Femur (tissue), 1 donor: ENCODE measurements at regions not wholly inside any gene's neighbourhood (a gene's known extent, or its start where the extent isn't known, plus 50 kb on each side); places are given as distances from the start of the nearest gene placed in this dataset.
"Not testable (repeated sequence)": the region's sequence is repeated elsewhere in the genome, so short reads cannot be mapped to it uniquely, and the experiment has no call there.

Experiments
- DNase-seq: peaks from one replicate; pipeline ENCODE4 v3.0.0-alpha.2; 2017

DNA sequence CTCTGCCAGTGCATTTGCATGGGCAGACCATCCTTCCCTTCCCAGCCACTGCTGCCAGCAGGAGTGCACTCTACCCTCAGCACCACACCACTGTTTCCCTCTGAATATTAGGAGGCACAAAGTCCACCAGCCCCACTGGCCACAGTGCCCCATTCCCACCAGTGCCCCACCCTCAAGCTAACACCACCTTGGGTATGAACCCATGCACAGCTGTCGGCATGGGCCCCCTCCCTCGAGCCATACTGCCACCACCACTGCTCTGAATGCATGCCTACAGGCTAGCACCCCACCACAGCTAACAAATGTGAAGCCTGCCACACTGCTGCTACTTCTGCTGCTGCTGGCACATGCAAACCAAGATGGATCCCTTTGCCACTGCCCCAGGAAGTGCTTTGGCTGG, 810.4 kb downstream of the TRAM1L1 start:
- no peak for DNase-seq

- no peak for DNase-seq
Measured at GRCh38 chr4:116272336-116272735, 813.0 kb downstream of the TRAM1L1 start.

DNA sequence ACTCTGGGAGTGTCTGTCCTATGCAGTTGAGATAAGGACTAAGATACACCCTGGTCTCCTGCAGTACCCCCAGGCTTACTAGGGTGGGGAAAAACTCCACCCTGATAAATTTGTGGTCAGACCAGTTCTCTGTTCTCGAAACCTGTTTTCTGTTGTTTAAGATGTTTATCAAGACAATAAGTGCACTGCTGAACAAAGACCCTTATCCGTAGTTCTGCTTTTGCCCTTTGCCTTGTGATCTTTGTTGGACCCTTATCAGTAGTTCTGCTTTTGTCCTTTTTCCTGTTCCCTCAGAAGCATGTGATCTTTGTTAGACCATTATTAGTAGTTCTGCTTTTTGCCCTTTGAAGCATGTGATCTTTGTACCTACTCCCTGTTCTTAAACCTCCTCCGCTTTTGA, 824.4 kb downstream of the TRAM1L1 start:
- not testable (repeated sequence) for DNase-seq

GRCh38 chr4:116244771-116245170, 840.6 kb downstream of the TRAM1L1 start:
- DNase-seq: no peak

DNA sequence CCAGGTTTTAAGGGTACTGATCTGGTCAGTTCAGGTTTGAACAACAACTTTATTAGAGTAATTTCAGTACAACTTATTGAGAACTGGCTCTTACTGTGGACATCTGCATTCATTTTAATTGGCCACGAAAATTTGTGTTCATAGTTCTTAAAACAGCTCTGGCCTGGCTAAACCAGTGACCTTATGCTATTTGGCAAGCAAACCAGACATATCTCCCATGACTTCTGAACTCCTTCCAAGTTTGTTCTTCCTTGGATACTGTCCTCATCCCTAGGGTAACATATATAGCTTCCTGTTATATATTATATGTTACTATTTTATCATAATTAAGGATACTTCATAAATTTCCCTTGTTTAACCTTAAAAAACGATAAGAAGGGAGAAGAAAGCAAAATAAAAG, 841.9 kb downstream of the TRAM1L1 start:
- DNase-seq: no peak

GRCh38 chr4:116233971-116234370, 851.4 kb downstream of the TRAM1L1 start:
- DNase-seq: no peak

DNA sequence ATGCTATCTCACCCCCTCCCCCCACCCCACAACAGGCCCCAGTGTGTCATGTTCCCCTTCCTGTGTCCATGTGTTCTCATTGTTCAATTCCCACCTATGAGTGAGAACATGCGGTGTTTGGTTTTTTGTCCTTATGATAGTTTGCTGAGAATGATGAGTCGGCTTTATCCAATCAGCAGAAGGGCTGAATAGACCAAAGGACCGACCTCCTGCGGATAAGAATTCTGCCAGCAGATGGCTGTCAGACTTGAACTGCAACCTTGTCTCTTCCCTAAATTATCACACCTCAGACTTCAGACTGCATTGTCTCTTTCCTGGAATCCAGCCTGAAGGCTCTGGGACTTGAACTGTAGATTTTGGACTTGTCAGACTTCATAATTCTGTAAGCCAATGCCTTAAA, 853.4 kb downstream of the TRAM1L1 start:
- DNase-seq: not testable (repeated sequence)

GRCh38 chr4:116229420-116229819, 856.0 kb downstream of the TRAM1L1 start:
- no peak for DNase-seq

- DNase-seq: no peak
Measured at GRCh38 chr4:116223040-116223732, 862.2 kb downstream of the TRAM1L1 start.

DNA sequence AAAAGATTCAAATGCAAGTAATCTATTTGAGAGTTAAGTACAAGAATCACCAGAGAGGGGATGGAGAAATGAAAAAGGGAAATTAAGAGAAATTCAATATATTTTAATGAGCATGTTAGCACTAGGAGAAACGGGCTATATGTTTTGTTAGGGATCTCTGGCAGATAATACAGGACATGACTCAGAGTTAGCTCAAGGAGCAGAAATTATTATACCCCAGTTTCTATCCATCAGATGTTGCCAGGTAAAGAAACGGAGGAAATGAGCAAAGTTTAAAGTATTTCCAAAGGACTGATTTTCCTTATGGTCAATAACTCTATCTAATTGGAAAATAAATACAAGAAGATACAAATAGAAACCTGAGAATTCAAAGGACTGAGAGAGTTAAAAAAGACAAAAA, 867.6 kb downstream of the TRAM1L1 start:
- no peak for DNase-seq

DNA sequence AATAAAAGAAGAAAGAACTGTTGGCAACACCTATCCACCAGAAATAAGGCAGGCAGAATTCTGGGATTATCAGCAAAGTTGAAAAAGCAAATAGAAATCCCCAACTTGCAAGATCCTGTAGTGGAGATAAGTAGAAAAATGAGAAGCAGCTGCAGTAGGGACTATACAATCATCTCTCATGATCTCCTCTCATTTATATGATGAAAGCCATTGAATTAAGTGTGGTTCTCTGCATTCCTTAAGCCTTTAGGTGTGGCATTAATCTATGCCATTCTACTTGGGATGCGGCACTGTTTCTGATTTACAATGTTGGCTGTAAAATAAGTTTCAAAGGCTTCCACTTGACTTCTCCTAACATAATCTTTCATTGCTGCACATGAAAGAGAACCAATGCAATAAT, 869.8 kb downstream of the TRAM1L1 start:
- no peak for DNase-seq

DNA sequence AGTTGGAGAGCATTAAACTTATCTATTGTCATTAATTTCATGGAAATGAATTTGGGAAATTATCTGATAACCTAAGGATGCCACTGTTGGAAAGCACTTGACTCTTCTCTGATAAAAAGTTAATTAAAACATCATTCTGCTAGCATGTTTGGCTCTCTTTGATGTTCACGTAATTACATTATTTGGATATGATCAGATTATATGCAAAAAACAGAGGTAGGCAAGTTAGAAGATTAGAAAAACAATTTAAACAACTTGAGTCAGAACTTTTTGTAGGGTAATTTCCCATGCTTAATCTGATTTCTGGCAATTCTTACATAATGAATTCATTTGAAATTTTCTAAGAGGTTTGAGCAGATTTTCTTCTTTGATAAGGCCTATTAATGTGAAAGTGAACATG, 882.9 kb downstream of the TRAM1L1 start:
- DNase-seq: no peak

DNA sequence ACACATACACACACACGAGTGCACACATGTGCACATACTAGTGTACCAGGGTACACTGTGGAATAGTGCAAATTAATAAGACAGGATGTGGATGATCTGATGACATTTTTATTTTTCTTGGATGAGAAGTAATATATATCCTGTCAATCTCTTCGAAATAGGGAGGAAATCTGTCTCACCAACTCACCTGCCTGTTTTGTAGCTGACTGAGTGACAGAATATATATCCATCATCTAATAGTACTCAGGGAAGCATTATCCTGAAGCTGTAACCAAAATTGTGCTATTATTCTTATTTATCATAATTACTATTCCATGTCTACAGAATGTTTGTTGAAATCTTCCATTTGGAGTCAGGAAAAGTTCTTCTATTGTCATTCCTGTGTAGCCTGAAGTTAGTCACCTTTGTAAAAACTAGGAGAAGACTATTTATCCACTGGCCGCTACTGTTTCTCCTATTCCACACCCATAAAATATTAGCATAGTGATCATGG, 888.0 kb downstream of the TRAM1L1 start:
- DNase-seq: no peak

DNA sequence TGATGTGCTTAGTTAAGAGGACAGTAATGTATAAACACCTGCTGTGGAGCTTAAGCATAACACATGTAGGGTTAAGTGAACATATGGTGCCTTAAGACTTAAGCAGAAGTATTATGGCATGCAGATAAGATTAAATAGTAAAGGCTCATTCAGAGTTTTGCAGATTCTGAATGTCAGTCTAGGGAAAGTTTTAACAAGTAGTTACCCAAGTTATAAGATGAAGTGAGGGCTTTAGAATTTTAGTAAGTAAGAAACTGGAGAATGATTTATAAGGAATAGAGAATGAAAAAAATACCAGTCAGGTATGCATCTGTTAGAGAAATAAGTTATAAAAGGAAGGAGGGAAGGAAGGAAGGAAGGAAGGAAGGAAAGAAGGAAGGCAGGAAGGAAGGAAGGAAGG, 902.1 kb downstream of the TRAM1L1 start:
- DNase-seq: no peak

DNA sequence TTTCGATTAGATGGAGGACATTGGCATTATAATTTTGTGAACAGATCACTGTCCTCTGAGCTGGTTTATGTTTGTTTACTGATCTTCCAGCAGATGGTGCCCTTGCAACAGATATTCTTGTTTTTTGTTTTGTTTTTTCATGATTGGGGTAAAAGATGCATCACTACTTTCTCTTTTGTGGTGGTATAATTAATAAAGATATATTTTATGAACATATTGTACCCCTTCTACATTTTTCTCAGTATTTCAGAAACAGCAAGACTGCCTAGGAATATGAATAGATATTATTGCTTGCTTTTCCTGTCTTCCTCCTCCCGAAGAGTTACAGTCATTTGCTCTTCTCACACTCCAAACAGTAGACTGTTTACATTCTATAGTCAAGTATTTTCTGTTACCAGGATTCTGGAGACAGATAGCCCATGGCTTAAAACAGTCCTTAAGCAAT, 905.2 kb downstream of the TRAM1L1 start:
- no peak for DNase-seq

GRCh38 chr4:116151371-116151770, 934.0 kb downstream of the TRAM1L1 start:
- not testable (repeated sequence) for DNase-seq

GRCh38 chr4:116150152-116150551, 935.2 kb downstream of the TRAM1L1 start:
- no peak for DNase-seq

DNA sequence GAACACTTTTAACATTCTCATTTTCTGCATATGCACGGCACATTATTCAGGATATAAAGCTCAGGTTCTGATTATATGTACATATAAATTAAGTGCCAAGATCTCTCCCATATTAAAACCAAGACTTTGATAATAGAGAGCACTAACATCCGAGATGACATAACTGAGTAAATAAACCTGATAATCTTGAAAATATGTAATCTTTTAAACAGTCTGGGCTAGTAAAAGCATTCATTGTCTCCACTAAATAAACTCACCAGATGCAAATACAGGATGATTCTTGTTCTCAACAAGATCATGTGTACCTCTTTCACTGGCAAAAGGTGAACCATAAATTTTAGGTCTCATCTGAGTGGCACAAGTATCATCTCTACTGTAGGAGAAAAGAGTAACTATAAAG, 942.2 kb downstream of the TRAM1L1 start:
- DNase-seq: no peak

GRCh38 chr4:116132946-116133345, 952.4 kb downstream of the TRAM1L1 start:
- no peak for DNase-seq

GRCh38 chr4:116126794-116127193, 958.6 kb downstream of the TRAM1L1 start:
- DNase-seq: no peak

- no peak for DNase-seq
Measured at GRCh38 chr4:116122124-116122523, 963.3 kb downstream of the TRAM1L1 start.

DNA sequence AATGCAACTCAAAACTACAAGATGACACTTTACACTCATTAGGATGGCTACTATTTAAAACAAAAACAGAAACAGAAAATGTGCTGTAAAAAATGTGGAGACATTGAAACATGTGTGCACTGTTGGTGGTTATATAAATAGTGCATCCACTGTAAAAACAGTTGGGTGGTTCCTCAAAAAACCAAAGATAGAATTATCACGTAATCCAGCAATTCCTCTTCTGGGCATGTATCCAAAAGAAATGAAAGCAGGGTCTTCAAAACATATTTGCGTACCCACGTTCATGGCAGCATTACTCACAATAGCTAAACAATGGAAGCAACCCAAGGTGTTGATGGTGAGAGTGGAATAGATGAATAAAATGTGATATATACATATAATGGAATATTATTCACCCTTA, 967.2 kb downstream of the TRAM1L1 start:
- no peak for DNase-seq

- not testable (repeated sequence) for DNase-seq
Measured at GRCh38 chr4:116112861-116113260, 972.5 kb downstream of the TRAM1L1 start.

- DNase-seq: no peak
Measured at GRCh38 chr4:116110713-116111112, 974.7 kb downstream of the TRAM1L1 start.

DNA sequence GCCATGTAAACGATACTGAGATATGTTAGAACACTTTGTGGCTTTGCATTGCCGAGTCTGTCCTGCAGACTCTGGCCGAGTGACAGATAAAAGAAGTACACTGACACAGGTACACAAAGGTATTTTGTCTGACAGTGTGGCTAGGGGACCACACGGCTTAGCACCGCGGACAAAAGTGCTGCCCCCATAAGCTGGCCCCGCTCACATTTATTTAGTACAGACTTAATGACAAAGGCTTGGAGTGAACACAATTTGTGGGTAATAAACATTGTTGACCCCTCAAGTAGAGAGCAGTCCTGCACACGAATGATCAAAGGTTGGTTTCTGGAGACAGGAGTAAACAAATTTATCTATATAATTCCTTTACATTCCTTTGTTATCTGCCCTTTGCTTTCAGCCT, 976.8 kb downstream of the TRAM1L1 start:
- no peak for DNase-seq
